ENCODE measurements at regions not wholly inside any gene's neighbourhood (a gene's known extent, or its start where the extent isn't known, plus 50 kb on each side); places are given as distances from the start of the nearest gene placed in this dataset.

DNA sequence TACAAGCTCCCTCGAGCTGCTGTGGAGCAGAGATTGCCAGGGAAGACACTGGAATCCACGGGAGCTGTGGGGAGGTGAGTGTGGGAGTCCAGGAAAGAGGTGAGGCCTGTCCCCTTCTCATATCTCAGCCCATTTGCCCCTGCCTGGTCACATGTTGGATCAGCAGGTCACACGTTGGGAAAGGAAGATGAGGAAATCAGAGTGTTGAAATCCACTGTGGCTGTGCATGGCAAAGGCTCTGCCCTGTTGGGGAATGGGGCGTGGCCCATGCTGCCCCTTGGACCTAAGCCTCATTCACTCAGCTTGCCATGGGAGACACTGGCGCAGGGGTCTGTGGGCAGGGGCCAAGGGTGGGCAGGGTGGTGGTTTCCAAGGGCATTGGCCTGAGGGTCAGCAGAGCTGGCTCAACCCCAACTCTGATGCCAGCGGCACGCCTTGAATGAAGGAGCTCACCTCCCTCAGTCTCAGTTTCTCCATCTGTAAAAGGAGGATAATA is 85.4 kb upstream of the CPEB4 start:
- TF ChIP-seq, protein P1, sequence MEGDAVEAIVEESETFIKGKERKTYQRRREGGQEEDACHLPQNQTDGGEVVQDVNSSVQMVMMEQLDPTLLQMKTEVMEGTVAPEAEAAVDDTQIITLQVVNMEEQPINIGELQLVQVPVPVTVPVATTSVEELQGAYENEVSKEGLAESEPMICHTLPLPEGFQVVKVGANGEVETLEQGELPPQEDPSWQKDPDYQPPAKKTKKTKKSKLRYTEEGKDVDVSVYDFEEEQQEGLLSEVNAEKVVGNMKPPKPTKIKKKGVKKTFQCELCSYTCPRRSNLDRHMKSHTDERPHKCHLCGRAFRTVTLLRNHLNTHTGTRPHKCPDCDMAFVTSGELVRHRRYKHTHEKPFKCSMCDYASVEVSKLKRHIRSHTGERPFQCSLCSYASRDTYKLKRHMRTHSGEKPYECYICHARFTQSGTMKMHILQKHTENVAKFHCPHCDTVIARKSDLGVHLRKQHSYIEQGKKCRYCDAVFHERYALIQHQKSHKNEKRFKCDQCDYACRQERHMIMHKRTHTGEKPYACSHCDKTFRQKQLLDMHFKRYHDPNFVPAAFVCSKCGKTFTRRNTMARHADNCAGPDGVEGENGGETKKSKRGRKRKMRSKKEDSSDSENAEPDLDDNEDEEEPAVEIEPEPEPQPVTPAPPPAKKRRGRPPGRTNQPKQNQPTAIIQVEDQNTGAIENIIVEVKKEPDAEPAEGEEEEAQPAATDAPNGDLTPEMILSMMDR (IDR thresholded peaks at IDR 0.05; ENCODE audit: poor library complexity) = no peak
- TF ChIP-seq EZH2 (IDR thresholded peaks at IDR 0.05; ENCODE audit: borderline replicate concordance) (no peak), EZH2phosphoT487 (IDR thresholded peaks at IDR 0.05; ENCODE audit: low read depth, severe bottlenecking, unreplicated experiment) (no peak)

Data from hepatocyte (in vitro differentiated cells).